CD14-positive monocyte (primary cell): ENCODE measurements at regions not wholly inside any gene's neighbourhood (a gene's known extent, or its start where the extent isn't known, plus 50 kb on each side); places are given as distances from the start of the nearest gene placed in this dataset. TPM values are rescaled to one million over a fixed set of nuclear protein-coding genes. Genes with fewer than 3 reads are reported as not detected.

Experiments used
- DNase-seq, 3 donors: peaks; one replicate each; pipeline ENCODE4 v3.0.0-alpha.2; 2011 to 2022
- H2AFZ ChIP-seq: 2 replicates; pipeline ENCODE4 v1.6.0; 2012; ENCODE audit warnings: mild to moderate bottlenecking, low read depth, low read length, inconsistent platforms; ENCODE audit not compliant: insufficient read depth, poor library complexity, severe bottlenecking
- H3K27ac ChIP-seq, 2 donors: 1 replicate in 1 of 2; 2 replicates in 1 of 2; pipeline ENCODE4 v1.5.1; 2012 to 2013; ENCODE audit warnings: low read length in 2 of 2, control low read depth in 1 of 2, inconsistent platforms in 1 of 2, low read depth in 1 of 2, mild to moderate bottlenecking in 1 of 2
- H3K27me3 ChIP-seq, 2 donors: one replicate each; pipeline versions ENCODE4 v1.6.0 to v1.6.1; 2011 to 2013; ENCODE audit warnings: low read length in 2 of 2; ENCODE audit not compliant: control insufficient read depth in 2 of 2, insufficient read depth in 2 of 2
- H3K36me3 ChIP-seq, 2 donors: replicated peaks in 1 of 2; 1 replicate in 1 of 2; 2 replicates in 1 of 2; pipeline versions ENCODE4 v1.5.1 to v1.6.1; 2012 to 2013; ENCODE audit warnings: low read length in 2 of 2, control low read depth in 1 of 2, inconsistent platforms in 1 of 2, mild to moderate bottlenecking in 1 of 2; ENCODE audit not compliant: insufficient read depth in 2 of 2, control insufficient read depth in 1 of 2
- H3K4me1 ChIP-seq, 2 donors: 1 replicate in 1 of 2; 2 replicates in 1 of 2; pipeline versions ENCODE4 v1.5.1 to v1.6.1; 2012 to 2013; ENCODE audit warnings: low read length in 2 of 2, control low read depth in 1 of 2, inconsistent platforms in 1 of 2, mild to moderate bottlenecking in 1 of 2, moderate library complexity in 1 of 2; ENCODE audit not compliant: insufficient read depth in 2 of 2, control insufficient read depth in 1 of 2
- H3K4me2 ChIP-seq: replicated peaks from 2 replicates; pipeline ENCODE3; 2012; ENCODE audit warnings: low read length, moderate library complexity, mild to moderate bottlenecking; ENCODE audit not compliant: poor library complexity, severe bottlenecking; ENCODE audit errors: extremely low read depth
- H3K4me3 ChIP-seq, 3 experiments: fragments of 200-600 bp in 1 of 3; sonication (generic) in 1 of 3; replicated peaks in 1 of 3; 1 replicate in 2 of 3; 2 replicates in 1 of 3; pipeline ENCODE4 v1.5.1; 2011 to 2013; ENCODE audit warnings: low read length in 3 of 3, mild to moderate bottlenecking in 3 of 3, control low read depth in 2 of 3, low read depth in 2 of 3, inconsistent platforms in 1 of 3, moderate library complexity in 1 of 3
- H3K79me2 ChIP-seq: 2 replicates; pipeline ENCODE4 v1.6.0; 2012; ENCODE audit warnings: mild to moderate bottlenecking, control low read depth, inconsistent platforms, low read length, moderate library complexity; ENCODE audit not compliant: insufficient read depth
- H3K9ac ChIP-seq: 2 replicates; pipeline ENCODE4 v1.6.0; 2017; ENCODE audit warnings: low read length, mild to moderate bottlenecking; ENCODE audit not compliant: insufficient read depth, poor library complexity, severe bottlenecking
- H3K9me3 ChIP-seq, 2 donors: replicated peaks in 1 of 2; 1 replicate in 1 of 2; 2 replicates in 1 of 2; pipeline versions ENCODE4 v1.5.1 to v1.6.1; 2012 to 2013; ENCODE audit warnings: low read length in 2 of 2, control low read depth in 1 of 2; ENCODE audit not compliant: control insufficient read depth in 1 of 2, insufficient read depth in 1 of 2
- H4K20me1 ChIP-seq: 2 replicates; pipeline ENCODE4 v1.6.0; 2012; ENCODE audit warnings: mild to moderate bottlenecking, low read length, control low read depth, moderate library complexity; ENCODE audit not compliant: insufficient read depth
- H3K27ac Mint-ChIP-seq, 7 donors: one replicate each; pipeline ENCODE4 v1.8.0; 2020; ENCODE audit warnings: mild to moderate bottlenecking in 7 of 7, mixed read lengths in 7 of 7, moderate library complexity in 6 of 7, inconsistent platforms in 2 of 7
- H3K27me3 Mint-ChIP-seq, 3 donors: one replicate each; pipeline ENCODE4 v1.8.0; 2021 to 2022; ENCODE audit warnings: low read depth in 3 of 3, mild to moderate bottlenecking in 3 of 3, mixed read lengths in 3 of 3, moderate library complexity in 3 of 3, inconsistent platforms in 1 of 3
- H3K36me3 Mint-ChIP-seq, 2 donors: one replicate each; pipeline ENCODE4 v1.8.0; 2020; ENCODE audit warnings: mixed read lengths in 2 of 2, inconsistent platforms in 1 of 2, mild to moderate bottlenecking in 1 of 2
- H3K4me1 Mint-ChIP-seq: one replicate; pipeline ENCODE4 v1.8.0; 2020; ENCODE audit warnings: mild to moderate bottlenecking, mixed read lengths
- H3K4me3 Mint-ChIP-seq, 2 donors: one replicate each; pipeline ENCODE4 v1.8.0; 2020; ENCODE audit warnings: mild to moderate bottlenecking in 2 of 2, mixed read lengths in 2 of 2, moderate library complexity in 1 of 2
- H3K9me3 Mint-ChIP-seq, 7 donors: one replicate each; pipeline ENCODE4 v1.8.0; 2020 to 2022; ENCODE audit warnings: mixed read lengths in 7 of 7, mild to moderate bottlenecking in 6 of 7, moderate library complexity in 6 of 7, inconsistent platforms in 2 of 7
- WGBS: methylation state at CpG from one replicate; pipeline ENCODE4 v1.1.5; 2013; ENCODE audit warnings: missing lambda C conversion rate; ENCODE audit not compliant: insufficient coverage; 5-methylcytosine and 5-hydroxymethylcytosine counted together
- intact Hi-C, 2 donors: fragments of 100-400 bp; cut with micrococcal nuclease; formaldehyde crosslinking; loops; one replicate each; pipeline versions ENCODE4 v1.15.0 to v1.15.1; 2023
- small RNA-seq: library from RNA; depleted of rRNA; stranded (forward); fragments of <200 nt; gene quantifications from one replicate; pipeline ENCODE3, GENCODE V24; 2012; ENCODE audit warnings: low read depth; ENCODE audit not compliant: insufficient read length
- TF ChIP-seq, protein P1 (sequence below): fragments of 200-600 bp; IDR thresholded peaks from one replicate; pipeline ENCODE4 v1.8.0; 2022; ENCODE audit warnings: antibody characterized with exemption, mild to moderate bottlenecking

DNA sequence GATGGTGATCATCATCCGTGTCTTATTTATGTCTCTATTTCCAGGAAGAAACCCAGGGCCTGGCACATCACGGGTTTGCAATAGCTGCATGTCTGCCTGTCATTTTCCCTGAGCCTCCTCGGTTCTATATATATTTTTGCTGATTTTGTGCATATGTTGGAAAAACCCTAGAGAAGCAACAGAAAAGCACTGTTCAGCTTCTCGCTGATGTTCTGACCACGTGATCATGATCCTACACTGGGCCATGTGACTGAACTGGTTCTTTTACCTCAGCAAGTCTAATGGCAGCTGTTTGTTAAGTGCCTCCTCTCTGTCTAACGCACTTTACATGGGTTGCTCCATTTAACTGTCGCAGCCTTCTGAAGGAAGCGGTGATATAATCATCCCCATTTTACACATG lies 71.3 kb downstream of the CMPK2 start:
- Mint-ChIP-seq H3K4me3 (no peak overlapping the region), H3K9me3 (peaks cover 0 to 2% (median 0%) of the 10 kb centered on the region in 7 donors), H3K4me1 (peaks cover 5% of the 10 kb centered on the region), H3K27ac (no peak overlapping the region), H3K36me3 (no peaks in the 10 kb centered on the region), H3K27me3 (peaks cover 0 to 10% (median 5%) of the 10 kb centered on the region in 3 donors)
- Histone ChIP-seq H3K9ac (no peak overlapping the region), H3K4me2 (no peak overlapping the region), H3K27ac (no peak overlapping the region), H4K20me1 (no peaks in the 10 kb centered on the region), H3K36me3 (no peaks in the 10 kb centered on the region), H3K9me3 (no peaks in the 10 kb centered on the region), H2AFZ (no peak overlapping the region), H3K79me2 (no peaks in the 10 kb centered on the region), H3K27me3 (no peaks in the 10 kb centered on the region), H3K4me1 (peaks cover 0 to 4% of the 10 kb centered on the region in 2 donors), H3K4me3 (no peak overlapping the region)
- no peak for DNase-seq
- 100% methylated on average over 6 of the region's 8 CpGs for WGBS
- TF ChIP-seq, protein P1, sequence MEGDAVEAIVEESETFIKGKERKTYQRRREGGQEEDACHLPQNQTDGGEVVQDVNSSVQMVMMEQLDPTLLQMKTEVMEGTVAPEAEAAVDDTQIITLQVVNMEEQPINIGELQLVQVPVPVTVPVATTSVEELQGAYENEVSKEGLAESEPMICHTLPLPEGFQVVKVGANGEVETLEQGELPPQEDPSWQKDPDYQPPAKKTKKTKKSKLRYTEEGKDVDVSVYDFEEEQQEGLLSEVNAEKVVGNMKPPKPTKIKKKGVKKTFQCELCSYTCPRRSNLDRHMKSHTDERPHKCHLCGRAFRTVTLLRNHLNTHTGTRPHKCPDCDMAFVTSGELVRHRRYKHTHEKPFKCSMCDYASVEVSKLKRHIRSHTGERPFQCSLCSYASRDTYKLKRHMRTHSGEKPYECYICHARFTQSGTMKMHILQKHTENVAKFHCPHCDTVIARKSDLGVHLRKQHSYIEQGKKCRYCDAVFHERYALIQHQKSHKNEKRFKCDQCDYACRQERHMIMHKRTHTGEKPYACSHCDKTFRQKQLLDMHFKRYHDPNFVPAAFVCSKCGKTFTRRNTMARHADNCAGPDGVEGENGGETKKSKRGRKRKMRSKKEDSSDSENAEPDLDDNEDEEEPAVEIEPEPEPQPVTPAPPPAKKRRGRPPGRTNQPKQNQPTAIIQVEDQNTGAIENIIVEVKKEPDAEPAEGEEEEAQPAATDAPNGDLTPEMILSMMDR: no peak
- intact Hi-C loops: no loop called here

Small RNAs in the stretch of these regions (small RNA-seq; reads per million reads assigned to genes)
- gene MIR7158: not detected
